Fibroblast of mammary gland (primary cell): ENCODE measurements at regions not wholly inside any gene's neighbourhood (a gene's known extent, or its start where the extent isn't known, plus 50 kb on each side); places are given as distances from the start of the nearest gene placed in this dataset.
A peak's percentile ranks its signal among the peaks of the same experiment; 100 is the strongest.

ENCODE experiments used
- DNase-seq: peaks from one replicate; pipeline ENCODE4 v3.0.0-alpha.2; 2010; ENCODE audit warnings: low read depth
- H3K4me3 ChIP-seq: 2 replicates; pipeline ENCODE4 v1.5.1; 2011; ENCODE audit warnings: low read depth, mild to moderate bottlenecking, low read length, moderate library complexity; ENCODE audit not compliant: control insufficient read depth
- TF ChIP-seq, protein P1 (sequence below): conservative IDR thresholded peaks from 2 replicates; pipeline ENCODE4 v1.5.1; 2011; ENCODE audit warnings: low read depth, low read length, inconsistent platforms; ENCODE audit not compliant: control insufficient read depth, insufficient read depth

DNA sequence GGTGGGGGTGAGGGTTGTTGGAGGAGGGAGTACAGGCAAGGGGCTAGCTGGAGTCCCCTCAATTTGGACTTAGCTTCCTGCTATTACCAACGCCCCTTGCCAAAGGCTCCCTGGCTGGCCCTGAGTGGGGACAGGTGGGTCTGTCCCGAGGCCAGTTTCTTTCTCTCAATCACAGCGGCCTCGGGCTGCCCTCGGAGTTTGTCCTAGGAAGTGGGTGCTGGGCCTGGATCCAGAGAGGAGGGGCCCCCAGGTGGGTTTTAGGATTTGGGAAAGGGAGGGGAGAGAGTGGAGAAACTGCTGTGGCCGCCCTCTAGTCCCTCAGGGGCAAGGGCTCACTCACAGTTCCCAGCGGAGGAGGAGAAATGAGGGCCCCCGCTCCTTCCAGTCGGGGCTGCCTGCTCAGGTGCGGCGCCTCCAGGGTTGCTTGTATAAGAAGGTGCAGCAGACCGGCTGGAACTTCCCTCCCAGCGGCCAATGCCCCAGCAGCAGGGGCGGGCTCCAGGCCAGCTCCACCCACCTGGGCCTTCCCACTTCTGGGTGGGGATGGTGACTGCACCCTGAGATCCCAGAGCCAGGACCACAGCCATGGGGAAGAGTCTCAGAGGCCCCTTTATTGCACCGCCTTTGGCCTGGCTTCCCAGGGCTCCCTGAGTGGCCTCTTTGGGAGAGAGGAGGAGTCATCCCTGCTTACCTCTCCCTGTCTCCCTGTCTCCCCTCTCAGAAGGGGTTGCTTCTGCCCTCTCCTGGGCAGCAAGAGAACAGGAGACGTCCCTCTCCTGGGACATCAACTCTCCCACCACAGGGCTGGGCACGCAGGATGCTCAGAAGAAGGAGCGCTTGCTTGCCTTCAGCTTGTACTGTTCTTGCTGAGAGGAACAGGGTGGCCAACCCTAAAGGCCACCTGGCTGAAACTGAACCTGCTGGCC is 112.0 kb upstream of the SMURF2 start:
- no peak overlapping the region for H3K4me3 ChIP-seq
- TF ChIP-seq, protein P1, sequence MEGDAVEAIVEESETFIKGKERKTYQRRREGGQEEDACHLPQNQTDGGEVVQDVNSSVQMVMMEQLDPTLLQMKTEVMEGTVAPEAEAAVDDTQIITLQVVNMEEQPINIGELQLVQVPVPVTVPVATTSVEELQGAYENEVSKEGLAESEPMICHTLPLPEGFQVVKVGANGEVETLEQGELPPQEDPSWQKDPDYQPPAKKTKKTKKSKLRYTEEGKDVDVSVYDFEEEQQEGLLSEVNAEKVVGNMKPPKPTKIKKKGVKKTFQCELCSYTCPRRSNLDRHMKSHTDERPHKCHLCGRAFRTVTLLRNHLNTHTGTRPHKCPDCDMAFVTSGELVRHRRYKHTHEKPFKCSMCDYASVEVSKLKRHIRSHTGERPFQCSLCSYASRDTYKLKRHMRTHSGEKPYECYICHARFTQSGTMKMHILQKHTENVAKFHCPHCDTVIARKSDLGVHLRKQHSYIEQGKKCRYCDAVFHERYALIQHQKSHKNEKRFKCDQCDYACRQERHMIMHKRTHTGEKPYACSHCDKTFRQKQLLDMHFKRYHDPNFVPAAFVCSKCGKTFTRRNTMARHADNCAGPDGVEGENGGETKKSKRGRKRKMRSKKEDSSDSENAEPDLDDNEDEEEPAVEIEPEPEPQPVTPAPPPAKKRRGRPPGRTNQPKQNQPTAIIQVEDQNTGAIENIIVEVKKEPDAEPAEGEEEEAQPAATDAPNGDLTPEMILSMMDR = peak; percentile 44
- DNase-seq = peak; percentile 48

DNA sequence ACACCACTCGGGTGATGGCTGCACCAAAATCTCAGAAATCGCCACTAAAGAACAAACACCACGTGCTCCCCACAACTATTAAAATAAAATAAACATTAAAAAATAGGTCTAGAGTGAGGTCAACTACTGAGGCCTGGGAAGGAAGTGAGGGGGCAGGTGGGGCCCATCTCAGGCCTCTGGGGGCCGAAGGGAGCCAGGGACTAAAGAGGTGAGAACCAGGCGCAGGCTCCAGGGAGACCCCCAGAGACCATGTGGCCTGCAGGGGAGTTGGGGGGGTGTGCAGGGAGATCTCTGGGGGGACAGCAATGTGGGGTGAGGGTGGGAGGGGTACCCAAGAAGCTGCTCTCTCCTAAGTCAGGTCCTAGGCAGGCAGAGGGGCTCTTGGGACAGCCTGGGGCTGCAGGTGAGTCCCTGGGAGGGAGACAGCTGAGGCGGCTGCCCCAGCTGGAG is 111.3 kb upstream of the SMURF2 start:
- TF ChIP-seq, protein P1 = no peak
- no peak for DNase-seq
- H3K4me3 ChIP-seq = no peak overlapping the region

DNA sequence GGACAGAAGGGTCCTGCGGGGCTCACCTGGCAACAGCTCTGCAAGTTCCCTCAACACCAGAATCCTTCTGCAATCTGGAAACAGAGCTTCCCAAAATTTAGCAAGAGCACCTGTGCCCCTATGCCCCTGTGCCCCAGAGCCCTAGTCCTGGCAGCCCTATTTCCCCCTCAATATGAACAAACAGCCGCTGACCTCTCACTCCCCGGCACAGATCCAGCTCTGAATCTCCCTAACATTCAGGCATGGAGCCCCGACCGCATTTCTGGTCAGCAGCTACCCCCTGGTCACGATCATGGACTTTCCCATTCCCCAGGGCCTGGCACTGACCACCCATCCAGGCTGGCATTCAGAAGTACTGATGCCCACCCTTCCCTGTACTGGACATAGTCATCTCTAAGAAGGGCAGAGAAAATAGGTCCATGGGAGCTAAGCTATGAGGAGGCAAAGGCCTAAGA is 110.8 kb upstream of the SMURF2 start:
- TF ChIP-seq, protein P1 = no peak
- no peak overlapping the region for H3K4me3 ChIP-seq
- no peak for DNase-seq

DNA sequence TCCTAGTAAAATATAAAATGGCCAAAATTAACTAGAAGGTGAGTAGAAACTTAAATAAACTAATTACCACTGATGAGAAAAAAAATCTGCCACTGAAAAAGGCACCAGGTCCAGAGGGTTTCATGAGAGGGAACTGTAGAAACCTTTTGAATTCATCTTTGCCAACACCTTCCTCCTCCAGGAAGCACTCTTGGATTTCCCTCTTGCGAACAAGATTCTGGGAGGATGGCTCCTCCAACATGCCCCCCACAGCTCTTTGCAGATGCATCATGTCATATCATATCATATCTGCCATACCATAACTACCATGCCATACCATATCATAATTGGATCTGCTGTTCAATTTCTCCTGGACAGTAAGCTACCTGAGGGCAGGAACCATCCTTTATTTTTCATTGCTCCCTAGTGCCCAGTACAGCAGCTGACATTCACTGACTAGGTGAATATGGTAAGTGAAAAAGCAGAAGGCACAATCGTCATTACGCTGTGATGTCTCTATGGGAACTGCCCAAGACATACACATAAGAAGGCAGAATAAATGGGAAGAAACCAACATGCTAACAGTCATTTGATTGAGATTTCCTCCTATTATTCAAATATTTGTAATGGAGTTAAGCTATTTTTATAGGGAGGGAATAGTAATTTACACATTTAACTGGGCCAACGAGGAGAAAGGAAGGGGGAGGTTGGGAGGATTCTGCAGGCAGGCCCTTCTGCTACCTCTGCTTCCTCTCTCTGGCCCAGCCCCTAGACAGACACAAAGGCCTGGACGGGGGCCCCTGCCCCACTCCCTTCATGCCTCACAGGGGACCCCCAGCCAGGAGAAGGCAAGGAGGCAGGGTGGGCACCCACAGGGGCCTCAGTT is 110.1 kb upstream of the SMURF2 start:
- no peak for DNase-seq
- TF ChIP-seq, protein P1 = no peak
- H3K4me3 ChIP-seq = no peak overlapping the region

DNA sequence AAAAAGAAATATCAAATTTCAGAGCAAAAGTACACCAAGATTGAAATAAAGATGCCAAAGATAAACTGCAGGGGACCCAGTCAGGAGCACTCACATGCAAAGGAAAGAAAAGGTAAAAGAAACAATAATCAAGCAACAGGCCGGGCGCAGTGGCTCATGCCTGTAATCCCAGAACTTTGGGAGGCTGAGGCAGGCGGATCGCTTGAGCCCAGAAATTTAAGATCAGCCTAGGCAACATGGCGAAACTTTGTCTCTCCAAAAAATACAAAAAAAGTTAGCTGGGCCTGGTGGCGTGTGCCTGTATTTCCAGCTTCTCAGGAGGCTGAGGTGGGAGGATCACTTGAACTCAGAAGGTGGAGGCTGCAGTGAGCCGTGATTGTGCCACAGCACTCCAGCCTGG is 107.6 kb upstream of the SMURF2 start:
- TF ChIP-seq, protein P1 = no peak
- H3K4me3 ChIP-seq = no peak overlapping the region
- DNase-seq = no peak

DNA sequence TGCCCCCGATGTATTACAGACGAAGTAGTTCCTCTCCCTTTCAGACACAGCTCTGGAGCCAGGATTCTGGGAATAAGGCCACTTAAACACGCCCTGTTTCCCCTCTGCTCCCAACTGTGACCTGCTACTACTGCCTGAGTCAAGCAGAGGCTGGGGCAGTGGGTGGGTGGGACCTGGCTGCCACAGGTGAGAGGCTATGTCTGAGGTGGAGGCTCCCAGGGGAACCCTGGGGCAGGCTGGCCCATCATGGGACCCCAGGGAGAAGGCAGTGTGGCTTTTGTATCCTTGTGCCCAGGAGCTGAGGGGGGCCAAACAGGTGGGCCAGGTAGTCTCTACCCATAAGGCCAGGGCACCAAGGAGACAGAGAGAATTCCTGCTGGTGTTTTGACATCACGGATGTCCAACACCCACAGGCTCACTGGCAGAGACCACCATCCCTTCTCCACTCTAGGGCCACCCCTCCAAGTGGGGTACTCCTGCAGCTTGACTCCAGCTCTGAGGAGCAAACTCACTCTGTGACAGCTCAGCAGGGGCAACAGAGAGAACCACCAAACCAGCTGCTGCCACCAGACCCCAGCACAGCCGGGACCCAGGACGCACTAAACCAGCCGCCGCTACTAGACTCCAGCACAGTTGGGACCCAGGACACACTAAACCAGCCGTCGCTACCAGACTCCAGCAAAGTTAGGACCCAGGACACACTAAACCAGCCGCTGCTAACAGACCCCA is 105.3 kb upstream of the SMURF2 start:
- DNase-seq = no peak
- TF ChIP-seq, protein P1 = no peak
- no peak overlapping the region for H3K4me3 ChIP-seq
